IPS-NIHi11 (cell line): ENCODE measurements at regions not wholly inside any gene's neighbourhood (a gene's known extent, or its start where the extent isn't known, plus 50 kb on each side); places are given as distances from the start of the nearest gene placed in this dataset.

Source experiments
- DNase-seq: peaks from one replicate; pipeline ENCODE4 v3.0.0; 2012; ENCODE audit warnings: mixed read lengths, low spot score

DNA sequence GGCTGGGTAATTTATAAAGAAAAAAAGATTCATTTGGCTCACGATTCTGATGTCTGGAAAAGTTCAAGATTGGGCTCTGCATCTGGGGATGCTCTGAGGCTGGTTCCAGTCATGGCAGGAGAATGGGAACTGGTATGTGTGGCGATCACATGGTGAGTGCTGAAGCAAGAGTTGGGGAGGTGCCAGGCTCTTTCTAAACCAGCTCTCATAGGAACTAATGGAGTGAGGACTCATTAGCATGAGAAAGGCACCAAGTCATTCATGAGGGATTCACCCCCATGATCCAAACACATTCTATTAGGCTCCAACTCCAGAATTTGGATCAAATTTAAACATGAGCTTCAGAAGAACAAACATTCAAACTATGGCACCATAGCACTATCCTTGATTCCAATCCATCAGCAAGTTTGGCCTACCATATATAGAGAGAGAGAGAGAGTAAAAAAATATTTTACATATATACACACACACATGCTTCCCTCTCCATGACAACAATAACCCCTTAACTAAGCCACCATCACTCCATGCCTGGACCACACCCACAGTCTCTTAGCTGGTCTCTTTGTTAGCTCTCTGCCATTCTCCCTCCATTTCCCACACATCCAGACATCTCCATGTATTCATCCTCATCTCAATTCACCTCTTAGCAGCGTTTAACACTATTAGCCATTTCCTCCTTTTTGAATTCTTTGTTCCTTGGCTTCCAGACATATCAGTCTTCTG lies 57.9 kb downstream of the NPY start:
- DNase-seq = no peak

- DNase-seq = no peak
Measured at GRCh38 chr7:24343614-24344013, 59.6 kb downstream of the NPY start.

DNA sequence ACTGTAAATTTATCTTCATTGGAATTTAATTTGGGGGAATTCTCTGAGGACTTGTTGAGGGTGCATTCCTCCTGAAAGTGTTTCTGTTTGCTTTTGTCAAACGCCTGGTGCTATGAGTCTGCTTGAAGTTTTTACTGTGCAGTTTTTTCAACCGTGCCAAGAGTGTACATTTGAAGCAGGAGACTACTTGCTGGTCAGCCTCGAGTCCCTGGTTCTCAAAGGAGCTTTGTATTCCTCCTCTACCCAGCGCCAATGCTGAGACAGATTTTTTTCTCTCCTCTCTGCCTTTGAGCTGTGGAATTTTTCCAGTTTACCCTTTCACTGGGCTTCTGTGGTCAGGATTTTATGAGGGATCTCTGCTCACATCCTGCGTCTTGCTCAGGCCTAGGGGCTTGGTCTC lies 62.1 kb downstream of the NPY start:
- no peak for DNase-seq

DNA sequence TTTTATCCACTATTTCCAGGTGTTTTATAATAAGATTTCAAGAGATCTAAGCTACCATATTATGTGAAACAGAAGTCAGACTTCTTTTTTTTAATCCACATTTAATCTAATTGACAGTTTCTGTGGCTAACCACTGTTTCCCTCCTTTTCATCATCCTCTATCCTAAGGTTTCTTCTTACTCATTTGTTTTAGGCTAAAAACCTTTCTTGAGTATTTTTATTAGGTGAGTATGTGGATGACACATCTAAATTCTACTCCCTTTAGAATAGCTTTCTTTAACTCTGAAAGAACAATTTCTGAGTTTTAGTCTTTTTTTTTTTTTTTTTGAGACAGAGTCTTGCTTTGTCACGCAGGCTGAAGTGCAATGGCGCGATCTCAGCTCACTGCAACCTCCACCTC lies 62.7 kb downstream of the NPY start:
- DNase-seq = no peak

GRCh38 chr7:24349339-24349738 lies 65.3 kb downstream of the NPY start:
- DNase-seq = no peak

GRCh38 chr7:24354456-24354855 lies 70.5 kb downstream of the NPY start:
- DNase-seq = no peak

- DNase-seq = no peak
Measured at GRCh38 chr7:24356718-24357386, 72.9 kb downstream of the NPY start.

GRCh38 chr7:24361001-24361400 lies 77.0 kb downstream of the NPY start:
- DNase-seq = no peak

DNA sequence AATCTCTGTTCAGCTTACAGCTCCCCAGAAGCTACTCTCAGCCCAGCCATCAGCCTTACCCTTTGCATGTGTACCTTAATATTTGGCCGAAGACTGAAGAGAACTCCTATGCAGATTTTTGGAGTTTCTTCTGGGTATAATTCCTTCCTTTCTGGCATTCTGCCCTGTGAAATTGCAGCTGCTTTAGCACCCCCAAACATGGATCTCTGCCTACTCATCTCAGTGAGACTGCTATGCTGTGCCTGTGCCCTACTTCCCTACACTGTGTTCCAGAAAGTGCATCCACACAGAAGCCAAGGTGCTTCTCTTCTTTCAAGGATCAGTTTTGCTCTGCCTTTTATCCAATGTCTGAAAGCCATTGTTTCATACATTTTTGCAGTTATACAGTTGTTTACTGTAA lies 81.6 kb downstream of the NPY start:
- DNase-seq = no peak

GRCh38 chr7:24366876-24367275 lies 82.9 kb downstream of the NPY start:
- no peak for DNase-seq

DNA sequence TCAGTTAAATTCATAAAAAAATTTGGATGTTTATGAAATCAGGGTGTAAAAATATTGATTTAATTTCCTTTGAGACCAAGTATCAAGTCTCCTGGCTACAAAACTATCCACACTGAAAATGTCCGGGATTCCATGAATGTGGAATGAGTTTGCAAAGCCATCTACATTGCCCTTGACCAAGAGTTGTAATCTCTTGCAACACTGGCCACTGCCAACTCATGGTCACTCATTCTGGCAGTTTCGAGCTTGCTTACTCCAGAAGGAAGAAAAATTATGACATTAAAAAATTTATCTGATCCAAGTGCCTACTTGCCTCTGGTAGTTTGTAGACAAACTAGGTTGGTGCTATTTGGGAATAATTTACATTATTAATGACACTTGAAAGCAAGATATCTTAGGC lies 84.2 kb downstream of the NPY start:
- DNase-seq = no peak

DNA sequence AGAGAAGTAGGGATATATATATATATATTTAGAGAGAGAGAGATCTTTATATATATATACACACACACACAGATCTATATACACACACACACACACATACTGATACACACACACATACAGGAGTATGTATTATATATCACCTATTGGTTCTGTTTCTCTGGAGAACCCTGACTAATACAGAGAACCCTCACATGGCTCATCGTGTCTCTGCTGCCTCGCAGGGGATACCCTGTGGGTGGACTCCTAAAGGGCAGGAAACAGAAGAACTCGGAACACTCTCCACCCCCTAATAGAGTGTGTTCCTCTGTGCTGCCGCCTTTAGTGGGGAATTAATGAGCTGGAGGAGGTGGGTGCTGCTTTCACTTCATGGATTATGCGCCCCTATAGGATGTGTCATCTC lies 86.6 kb downstream of the NPY start:
- DNase-seq = no peak

GRCh38 chr7:24372961-24373955 lies 89.3 kb downstream of the NPY start:
- no peak for DNase-seq

- DNase-seq = peak; percentile 44
Measured at GRCh38 chr7:24378871-24379616, 95.1 kb downstream of the NPY start.

DNA sequence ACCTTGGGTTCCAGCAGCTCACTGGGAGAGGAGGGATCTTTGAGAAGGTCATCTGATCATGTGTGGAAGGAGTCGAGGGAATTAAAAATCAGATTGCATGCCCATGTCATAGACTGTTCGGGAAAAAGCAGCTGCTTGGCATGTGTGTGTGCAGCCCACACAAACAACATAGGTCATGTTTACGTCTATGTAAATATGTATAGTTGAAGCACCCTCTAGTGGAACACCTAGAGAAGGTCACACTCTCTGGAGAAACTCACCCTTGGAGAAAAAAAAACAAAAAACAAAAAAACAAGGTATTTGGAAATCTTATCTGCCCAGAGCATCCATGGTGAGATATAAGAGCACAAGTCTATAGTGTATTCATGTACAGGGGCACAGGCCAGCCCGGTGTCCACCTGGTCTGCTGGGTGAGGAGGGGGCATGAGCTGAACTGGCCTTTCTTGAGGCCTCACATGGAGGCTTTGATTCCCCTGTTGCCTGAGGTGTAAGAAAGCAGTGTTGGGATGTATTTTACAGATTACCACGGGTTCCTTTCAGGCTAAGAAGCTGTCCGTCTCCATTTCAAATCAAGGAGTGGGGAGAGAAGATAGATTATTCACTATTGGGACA lies 98.0 kb downstream of the NPY start:
- DNase-seq = peak; percentile 52

- no peak for DNase-seq
Measured at GRCh38 chr7:24383055-24383454, 99.1 kb downstream of the NPY start.

DNA sequence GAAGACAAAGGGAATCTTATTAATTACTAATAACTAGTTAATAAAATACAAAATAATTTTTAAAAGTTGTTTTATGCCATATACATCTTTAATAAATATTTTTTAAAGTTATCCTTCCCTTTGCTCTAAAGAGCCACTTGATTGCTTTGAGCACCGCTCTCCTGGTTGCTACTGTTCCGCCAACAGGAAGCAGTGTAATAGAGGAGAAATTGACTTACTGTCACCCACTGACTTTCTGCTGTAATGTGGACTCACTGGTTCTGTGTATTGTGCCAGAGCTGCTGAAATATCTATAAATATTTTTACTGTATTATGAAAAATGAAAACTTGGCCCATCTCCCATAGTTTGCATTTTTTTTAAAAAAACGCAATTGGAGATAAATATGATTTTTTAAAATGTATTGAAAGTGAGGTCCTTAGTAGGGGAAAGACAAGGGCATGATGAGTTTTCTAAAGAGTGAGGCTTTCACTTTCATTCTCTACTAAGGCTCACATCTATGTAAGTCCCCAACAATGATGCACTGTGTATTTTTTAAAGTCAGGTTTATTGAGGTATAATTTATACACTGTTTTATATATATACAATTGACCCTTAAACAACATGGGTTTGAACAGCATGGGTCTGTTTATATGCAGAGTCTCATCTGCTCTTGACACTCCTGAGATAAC lies 100.5 kb downstream of the NPY start:
- no peak for DNase-seq

- DNase-seq = no peak
Measured at GRCh38 chr7:24388212-24388611, 104.2 kb downstream of the NPY start.

DNA sequence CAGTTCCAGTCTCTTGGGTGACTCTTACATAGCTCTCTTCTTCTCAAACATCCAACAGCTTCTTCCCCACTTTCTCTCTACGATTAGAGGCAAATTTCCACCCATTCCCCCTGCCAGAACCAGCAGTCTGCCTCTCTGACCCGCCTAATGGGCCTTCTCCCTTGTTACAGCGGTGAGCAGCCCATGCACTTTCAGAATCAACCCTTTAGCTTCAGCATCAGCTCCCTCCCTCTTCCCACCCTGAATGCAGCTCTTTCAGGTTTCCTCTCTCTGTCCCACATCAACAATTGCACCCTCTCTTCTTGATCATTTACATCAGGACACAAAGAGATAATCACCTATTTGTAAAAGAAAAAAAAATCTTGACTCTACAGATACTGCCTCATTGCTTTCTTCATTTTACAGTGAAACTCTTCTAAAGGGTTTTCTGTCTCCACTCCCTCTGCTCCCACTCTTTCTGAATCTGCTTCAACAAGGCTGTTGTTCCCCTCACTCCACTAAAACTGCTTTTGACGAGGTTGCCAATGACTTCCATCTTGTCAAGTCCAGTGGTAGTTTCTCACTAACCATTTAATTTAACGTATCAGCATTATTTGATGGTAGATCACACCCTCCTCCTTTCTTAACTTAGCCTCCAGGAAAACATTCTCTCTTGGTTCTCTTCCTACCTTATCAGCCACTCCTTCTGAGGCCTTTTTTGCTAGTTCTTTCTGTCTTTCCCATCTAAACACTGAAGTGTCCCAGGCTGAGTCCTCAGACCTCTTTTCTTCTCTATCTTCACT lies 106.6 kb downstream of the NPY start:
- DNase-seq = no peak

DNA sequence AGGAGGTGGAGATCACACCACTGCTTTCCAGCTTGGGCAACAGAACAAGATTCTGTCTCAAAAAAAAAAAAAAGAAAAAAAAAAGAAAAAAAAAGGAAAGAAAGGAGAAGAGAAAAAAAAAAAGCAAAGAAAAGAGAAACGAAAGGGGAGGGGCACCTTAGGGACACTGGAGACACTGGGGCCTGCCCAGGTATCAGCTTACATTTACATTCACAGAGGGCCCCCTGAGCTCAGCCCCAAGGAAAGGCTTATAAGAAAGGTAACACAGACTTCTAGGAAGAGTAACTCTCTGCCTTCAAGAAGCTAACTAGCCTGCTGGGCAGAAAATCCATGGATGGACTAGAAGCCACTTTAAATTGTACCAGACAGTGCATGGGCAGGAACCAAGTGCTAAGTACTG lies 108.8 kb downstream of the NPY start:
- DNase-seq = peak; percentile 56
